NCI-H510A treated with DMSO at 0.1 percent for 48 hours (cell line): ENCODE measurements at regions not wholly inside any gene's neighbourhood (a gene's known extent, or its start where the extent isn't known, plus 50 kb on each side); places are given as distances from the start of the nearest gene placed in this dataset.

Experiments
- DNase-seq: peaks from one replicate; lab custom pipeline; 2025; lab: John Stamatoyannopoulos, UW

DNA sequence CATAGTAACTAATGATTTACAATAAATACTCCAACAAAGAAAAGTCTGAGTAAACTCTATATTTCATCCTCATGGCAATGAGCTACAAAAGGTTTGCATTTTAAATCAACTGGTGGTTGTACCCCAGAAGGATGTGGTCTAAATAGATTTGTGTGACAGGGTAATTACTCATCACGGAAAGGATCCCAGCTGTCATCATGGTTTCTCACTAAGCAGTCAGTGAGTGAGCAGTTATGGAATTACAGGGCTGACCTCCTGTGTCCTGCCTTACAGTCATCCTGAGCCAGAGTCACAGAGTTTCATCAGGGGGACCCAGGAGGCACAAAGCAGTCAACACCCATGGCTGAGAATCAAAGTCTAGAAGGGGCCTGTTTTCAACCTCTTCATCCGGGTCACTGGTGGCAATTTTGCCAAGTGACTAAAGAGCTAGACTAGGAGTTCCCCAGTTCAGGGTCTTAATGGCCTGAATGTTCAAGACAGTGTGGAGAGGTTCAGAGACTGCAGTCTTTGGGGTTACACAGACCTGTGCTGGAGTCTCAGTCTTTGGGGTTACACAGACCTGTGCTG, 210.7 kb upstream of the SLC24A2 start:
- no peak for DNase-seq

DNA sequence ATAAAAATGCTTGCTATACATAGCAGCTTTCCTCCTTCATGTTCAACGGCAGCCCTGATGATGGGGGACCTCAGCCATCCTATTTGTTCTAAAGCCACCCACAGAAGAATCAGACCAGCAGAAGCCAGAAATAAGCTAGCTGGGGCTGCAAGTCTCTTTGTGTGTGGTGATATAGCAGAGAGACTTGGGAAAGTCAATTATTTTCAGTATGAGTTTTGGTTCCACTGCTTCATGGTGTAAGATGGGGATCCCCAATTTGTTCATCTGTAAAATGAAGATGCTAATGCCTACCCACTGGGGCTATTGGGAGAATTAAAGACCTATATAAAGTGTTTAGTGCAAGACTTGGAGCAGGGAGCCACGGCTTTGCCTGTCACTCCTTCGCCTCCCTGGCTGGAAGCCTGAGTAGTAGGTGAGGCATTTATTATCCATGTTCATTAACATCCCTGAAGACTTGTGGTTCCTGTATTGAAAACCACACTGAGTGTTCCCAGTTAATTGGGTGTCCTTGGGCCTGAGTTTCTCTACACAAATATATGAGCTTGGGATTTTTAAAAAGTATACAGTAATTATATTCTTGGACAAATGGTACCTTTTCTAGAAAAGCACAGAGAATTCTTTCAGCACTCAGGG, 210.1 kb upstream of the SLC24A2 start:
- no peak for DNase-seq

DNA sequence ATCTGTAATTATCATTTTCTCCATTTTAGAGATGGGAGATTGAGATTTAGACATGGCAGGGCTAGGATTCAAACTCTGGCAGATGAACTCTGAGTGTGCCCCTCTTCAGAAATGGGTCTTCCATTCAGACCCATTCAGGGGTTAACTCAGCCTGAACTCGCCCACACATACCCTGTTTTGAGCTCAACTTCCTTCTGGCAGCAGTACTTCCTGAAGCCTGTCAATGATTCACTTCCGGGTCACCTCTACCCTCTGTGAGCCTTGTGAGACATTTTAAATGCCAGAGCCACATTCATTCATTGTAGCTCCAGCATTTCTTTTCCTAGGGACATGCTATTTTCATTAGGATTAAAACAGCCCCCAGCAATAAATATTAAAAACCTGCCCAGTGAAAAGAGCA, 209.3 kb upstream of the SLC24A2 start:
- DNase-seq = no peak

GRCh38 chr9:19995619-19996018, 206.8 kb upstream of the SLC24A2 start:
- no peak for DNase-seq

- DNase-seq = no peak
Observed at GRCh38 chr9:19994296-19994695, 205.5 kb upstream of the SLC24A2 start.

DNA sequence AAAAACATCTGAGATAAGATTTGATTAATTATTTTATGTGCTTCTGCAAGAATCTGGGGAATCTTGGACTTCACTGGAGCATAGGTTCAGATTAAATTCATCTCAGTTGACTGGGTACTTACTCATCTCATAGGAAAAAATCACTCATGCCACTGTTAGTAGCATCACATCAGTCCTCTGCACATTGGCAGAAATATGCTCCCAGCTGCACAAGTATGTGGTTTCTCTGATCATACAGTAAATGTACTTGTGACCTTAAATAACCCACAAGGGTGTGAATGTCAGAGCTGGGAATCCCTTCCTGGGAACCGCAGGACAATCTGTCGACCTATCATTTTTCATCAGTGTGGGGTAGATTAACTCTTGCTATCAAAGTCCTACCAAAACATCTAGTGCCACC, 203.7 kb upstream of the SLC24A2 start:
- DNase-seq = no peak

DNA sequence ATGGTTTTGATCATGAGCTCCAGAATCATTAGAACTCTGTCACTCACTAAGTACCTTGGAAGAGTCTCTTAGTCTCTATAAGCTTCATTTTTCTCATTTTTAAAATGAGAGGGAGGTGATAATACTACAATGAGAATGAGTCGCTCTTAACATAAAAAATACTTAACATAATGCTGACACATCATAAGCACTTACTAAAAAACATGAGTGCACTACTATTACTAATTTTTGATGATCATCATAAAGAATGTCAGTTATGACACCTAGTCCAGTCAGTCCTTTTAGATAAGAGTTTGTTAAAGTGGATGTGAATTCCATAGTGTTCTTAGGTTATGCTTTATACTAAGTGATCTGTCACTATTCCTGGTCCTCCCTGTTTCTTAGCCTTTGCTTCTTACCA, 200.4 kb upstream of the SLC24A2 start:
- DNase-seq = no peak

GRCh38 chr9:19988281-19988680, 199.4 kb upstream of the SLC24A2 start:
- DNase-seq = no peak

DNA sequence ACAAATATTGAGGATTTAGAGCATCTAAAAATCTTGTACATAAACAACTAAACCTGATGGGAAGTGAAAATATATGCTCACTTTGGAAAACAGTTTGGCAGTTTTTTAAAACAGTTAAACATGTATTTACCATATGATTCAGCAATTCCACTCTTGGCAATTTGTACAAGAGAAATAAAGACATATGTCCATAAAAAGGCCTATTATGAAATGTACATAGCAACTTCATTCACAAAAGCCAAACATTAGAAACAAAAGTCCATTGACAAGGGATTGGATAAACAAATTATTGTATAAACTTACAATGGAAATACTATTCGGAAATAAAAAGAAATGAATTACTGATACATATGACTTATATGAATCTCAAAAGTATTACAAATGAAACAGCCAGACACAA, 196.2 kb upstream of the SLC24A2 start:
- no peak for DNase-seq

DNA sequence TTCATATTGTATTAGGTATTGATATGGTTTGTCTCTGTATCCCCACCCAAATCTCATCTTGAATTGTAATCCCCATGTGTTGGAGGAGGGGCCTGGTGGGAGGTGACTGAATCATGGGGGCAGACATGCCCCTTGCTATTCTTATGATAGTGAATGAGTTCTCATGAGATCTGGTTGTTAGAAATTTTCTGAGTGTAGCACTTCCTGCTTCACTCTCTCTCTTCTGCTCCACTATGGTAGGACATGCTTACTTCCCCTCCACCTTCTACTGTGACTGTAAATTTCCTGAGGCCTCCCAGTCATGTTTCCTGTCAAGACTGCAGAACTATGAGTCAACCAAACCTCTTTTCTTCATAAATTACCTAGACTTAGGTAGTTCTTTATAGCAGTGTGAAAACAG, 187.4 kb upstream of the SLC24A2 start:
- DNase-seq = no peak

GRCh38 chr9:19975499-19975898, 186.7 kb upstream of the SLC24A2 start:
- DNase-seq = no peak

GRCh38 chr9:19969721-19970120, 180.9 kb upstream of the SLC24A2 start:
- no peak for DNase-seq

GRCh38 chr9:19967888-19968459, 179.1 kb upstream of the SLC24A2 start:
- no peak for DNase-seq

DNA sequence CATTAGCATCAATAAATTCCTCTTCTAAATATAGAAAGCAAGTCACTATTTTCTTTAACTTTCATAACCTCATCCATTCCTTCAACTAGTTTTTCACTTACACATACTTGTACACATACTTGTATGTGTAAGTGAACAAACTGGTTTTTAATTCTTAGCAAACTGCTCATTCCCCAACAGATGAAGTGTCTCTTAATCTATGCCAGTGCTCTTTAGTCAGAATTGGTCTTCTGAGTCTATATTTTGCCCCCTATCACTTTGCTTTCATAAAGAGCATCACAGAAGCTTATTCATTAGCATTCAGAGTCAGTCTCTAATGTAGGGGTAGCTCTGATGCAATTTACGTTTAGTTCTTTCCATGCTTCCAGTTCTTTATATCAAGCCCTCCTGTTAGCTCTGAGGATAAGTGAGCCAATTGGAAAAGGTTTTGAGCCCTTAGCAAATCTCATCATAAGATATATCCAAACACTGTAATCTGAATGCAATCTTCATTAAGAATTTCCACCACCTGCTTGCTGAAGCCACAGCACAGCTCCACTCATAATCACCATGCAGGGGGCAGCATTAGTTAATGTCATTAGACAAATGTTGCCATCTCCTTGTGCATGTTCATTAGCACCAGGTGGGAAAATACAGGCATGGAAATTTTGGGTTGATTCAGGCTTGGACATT, 178.5 kb upstream of the SLC24A2 start:
- no peak for DNase-seq

GRCh38 chr9:19965336-19965735, 176.5 kb upstream of the SLC24A2 start:
- no peak for DNase-seq

- no peak for DNase-seq
Observed at GRCh38 chr9:19947996-19948395, 159.2 kb upstream of the SLC24A2 start.

- DNase-seq = no peak
Observed at GRCh38 chr9:19946441-19947109, 157.7 kb upstream of the SLC24A2 start.

- DNase-seq = no peak
Observed at GRCh38 chr9:19941874-19942273, 153.0 kb upstream of the SLC24A2 start.

DNA sequence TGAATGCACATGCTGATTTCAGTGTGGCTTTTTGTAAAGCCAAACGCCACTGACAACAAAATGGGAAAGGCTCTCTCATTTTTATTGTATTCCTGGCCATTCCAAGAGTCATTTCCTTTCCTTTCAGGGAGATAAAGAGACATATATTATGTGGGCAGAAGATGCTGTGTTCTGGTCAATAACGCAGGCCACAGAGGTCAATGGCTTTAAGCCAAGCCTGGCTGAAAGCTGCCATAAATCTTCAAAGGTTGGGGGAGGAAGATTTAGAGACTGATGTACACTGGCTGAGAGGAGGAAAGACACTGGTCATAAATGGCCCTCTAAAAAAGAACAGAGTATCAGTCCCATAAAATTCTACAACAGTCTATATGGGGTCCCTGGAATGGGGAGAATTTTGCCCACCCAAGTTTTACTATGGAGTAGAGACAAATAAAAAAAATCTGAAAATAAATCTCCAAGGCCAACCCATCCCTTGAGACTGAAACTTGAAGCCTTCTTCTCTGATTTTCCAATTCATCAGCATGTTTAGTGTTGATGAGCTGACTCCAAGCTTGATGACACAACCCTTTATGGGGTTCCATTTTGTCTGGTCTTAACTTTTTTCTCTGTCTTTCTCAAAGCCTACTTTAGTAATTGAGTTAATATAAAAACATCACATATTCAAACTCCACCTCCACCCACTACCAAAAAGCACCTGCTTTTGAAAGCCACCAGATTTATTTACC, 152.1 kb upstream of the SLC24A2 start:
- no peak for DNase-seq

DNA sequence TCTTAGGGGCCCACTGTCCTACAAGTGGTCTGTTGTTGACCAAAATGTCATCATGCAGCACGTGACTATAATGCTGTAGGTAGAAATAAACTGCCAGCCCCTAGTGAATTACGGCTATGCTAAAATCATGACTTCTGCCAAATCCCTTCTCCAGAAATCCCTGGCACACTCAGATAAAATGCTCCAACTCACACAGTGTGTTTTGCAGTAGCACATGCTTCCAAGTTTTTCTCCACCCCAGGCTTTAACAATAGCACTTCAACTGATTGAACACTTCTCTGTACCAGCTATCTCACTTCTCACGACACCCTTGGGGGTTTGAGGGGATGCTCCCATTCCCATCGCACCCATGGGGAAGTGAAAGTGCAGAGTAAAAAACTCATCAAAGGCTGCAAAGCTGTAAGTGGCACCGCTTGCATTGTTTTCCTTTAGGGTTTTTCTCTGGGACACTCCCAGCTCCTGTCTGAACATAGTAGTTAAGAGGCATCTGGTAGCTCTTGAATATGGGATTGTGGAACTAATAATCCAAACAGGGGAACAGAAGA, 151.0 kb upstream of the SLC24A2 start:
- no peak for DNase-seq

DNA sequence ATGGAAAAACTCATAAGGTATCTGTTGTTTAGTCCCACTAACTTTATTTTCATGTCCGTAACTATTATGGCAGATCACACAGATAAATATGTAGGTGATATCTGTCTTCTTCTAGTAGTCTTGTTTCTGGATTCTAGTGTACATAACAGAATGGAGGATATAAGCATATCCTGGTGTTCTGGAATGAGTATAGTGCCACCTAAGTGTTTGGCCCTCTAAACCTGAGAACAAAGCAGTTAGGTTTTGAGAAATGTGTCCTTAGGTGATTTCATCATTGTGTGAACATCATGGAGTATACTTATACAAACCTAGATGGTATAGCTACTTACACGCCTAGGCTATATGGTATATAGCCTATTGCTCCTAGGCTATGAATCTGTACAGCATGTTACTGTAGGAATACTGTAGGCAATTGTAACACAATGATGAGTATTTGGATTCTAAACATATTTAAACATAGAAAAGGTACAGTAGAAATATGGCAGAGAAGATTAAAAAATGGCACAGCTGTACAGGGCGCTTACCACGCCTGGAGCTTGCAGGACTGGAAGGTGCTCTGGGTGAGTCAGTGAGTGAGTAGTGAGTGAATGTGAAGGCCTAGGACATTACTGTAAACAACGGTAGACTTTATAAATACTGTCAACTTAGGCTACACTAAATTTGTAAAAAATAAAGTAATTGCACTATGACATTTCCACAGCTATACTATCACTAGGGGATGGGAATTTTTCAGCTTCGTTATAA, 150.3 kb upstream of the SLC24A2 start:
- no peak for DNase-seq
